Fibroblast of the aortic adventitia (primary cell): ENCODE measurements at regions not wholly inside any gene's neighbourhood (a gene's known extent, or its start where the extent isn't known, plus 50 kb on each side); places are given as distances from the start of the nearest gene placed in this dataset.
A peak's percentile ranks its signal among the peaks of the same experiment; 100 is the strongest.
"Not testable (repeated sequence)": the region's sequence is repeated elsewhere in the genome, so short reads cannot be mapped to it uniquely, and the experiment has no call there.

Experiments used
- DNase-seq: peaks from one replicate; pipeline ENCODE4 v3.0.0-alpha.2; 2010; ENCODE audit warnings: low read depth
- H3K4me3 ChIP-seq: 2 replicates; pipeline ENCODE4 v1.5.1; 2011; ENCODE audit warnings: low read depth, mild to moderate bottlenecking, control low read depth, low read length, moderate library complexity
- TF ChIP-seq, protein P1 (sequence below): IDR thresholded peaks from 2 replicates; pipeline ENCODE4 v1.5.1; 2011; ENCODE audit warnings: mild to moderate bottlenecking, low read length, control low read depth, inconsistent platforms; ENCODE audit not compliant: insufficient read depth

DNA sequence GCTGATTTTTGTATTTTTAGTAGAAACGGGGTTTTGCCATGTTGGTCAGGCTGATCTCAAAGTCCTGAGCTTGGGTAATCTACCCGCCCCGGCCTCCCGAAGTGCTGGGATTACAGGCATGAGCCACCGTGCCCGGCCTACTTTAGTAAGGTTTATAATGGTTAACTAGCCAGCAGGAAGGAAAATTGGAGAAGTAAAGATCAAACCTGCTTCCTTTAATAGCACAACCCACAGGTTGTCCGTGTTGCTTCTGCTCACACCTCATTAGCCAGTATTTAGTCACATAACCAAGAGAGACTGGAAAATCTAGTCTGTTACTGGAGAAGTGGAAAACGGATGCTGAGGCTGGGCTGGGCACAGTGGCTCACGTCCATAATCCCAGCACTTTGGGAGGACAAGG, 51.9 kb upstream of the TBL1XR1 start:
- TF ChIP-seq, protein P1, sequence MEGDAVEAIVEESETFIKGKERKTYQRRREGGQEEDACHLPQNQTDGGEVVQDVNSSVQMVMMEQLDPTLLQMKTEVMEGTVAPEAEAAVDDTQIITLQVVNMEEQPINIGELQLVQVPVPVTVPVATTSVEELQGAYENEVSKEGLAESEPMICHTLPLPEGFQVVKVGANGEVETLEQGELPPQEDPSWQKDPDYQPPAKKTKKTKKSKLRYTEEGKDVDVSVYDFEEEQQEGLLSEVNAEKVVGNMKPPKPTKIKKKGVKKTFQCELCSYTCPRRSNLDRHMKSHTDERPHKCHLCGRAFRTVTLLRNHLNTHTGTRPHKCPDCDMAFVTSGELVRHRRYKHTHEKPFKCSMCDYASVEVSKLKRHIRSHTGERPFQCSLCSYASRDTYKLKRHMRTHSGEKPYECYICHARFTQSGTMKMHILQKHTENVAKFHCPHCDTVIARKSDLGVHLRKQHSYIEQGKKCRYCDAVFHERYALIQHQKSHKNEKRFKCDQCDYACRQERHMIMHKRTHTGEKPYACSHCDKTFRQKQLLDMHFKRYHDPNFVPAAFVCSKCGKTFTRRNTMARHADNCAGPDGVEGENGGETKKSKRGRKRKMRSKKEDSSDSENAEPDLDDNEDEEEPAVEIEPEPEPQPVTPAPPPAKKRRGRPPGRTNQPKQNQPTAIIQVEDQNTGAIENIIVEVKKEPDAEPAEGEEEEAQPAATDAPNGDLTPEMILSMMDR, result no peak
- no peak for DNase-seq
- H3K4me3 ChIP-seq, result no peak overlapping the region

DNA sequence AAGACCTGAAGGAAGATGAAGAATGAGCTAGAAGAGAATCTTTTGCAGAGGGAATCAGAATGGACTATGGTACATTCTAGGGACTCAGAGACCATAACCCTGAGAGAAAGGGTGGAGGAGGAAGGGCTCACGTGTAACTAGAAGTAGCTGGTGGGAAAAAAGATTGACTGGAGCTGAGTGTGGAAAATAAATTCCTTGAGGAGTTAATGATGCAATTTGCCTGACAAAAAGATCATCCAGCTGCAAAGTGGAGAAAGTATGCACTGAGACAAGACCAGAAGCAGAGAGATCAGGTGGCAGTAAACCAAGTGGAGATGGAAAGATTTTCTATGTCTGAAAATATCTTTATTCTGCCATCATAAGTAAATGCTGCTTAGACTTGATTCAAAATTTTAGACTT, 52.9 kb upstream of the TBL1XR1 start:
- DNase-seq, result no peak
- no peak overlapping the region for H3K4me3 ChIP-seq
- TF ChIP-seq, protein P1, result no peak

- no peak overlapping the region for H3K4me3 ChIP-seq
- no peak for DNase-seq
- TF ChIP-seq, protein P1, result no peak
These were observed 54.5 kb upstream of the TBL1XR1 start for GRCh38 chr3:177251755-177252154.

DNA sequence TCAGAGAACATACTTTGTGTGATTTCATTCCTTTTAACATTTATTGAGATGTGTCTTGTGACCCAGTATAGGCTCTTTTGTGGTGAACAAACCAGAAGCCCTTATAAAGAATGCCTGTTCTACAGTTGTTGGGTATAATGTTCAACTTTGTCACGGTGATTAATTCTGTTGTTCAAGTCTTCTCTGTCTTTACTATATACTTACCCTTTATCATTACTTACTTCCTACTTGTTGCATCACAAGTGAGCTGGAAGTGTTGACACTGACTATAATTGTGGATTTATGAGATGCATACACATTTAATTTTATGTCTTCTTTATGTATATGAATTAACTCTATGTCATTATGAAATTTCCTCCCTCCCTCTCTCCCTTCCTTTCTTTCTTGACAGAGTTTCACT, 59.7 kb upstream of the TBL1XR1 start:
- TF ChIP-seq, protein P1, result no peak
- H3K4me3 ChIP-seq, result no peak overlapping the region
- no peak for DNase-seq

DNA sequence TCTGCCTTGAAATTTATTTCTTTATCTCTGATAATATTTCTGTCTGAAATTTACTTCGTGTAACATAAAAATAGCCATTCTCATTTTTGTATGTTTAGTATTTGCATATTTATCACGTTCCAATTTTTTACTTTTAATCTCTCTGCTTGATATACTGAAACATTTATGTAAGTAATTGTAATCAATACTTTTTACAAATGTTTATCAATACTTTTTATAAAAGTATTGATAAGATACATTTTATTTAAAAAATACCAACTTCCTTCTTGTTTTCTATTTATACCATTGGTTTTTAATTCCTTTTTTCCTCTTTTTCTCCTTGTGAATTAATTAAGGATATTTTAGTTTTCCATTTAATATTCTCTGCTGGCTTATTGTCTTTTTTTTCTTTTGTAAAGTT, 60.3 kb upstream of the TBL1XR1 start:
- TF ChIP-seq, protein P1, result no peak
- no peak overlapping the region for H3K4me3 ChIP-seq
- no peak for DNase-seq

DNA sequence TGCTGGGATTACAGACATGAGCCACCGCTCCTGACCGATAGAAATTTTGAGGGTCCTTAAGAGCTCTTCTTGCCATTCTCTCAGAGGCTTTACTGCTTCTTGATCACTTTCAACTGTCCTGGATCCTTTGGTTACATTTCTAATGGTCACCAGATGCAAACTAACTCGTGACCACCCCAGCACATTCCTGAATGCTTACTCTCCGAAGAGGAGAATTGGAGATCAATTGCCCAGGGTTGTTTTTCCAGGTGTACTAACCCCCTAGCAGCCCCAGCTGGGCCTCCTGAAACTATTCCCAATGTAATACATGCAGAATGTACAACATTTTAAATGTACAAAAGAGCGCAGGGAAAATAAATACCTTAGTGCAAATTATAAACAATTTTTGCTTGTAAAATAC, 65.1 kb upstream of the TBL1XR1 start:
- no peak overlapping the region for H3K4me3 ChIP-seq
- no peak for DNase-seq
- TF ChIP-seq, protein P1, result no peak

DNA sequence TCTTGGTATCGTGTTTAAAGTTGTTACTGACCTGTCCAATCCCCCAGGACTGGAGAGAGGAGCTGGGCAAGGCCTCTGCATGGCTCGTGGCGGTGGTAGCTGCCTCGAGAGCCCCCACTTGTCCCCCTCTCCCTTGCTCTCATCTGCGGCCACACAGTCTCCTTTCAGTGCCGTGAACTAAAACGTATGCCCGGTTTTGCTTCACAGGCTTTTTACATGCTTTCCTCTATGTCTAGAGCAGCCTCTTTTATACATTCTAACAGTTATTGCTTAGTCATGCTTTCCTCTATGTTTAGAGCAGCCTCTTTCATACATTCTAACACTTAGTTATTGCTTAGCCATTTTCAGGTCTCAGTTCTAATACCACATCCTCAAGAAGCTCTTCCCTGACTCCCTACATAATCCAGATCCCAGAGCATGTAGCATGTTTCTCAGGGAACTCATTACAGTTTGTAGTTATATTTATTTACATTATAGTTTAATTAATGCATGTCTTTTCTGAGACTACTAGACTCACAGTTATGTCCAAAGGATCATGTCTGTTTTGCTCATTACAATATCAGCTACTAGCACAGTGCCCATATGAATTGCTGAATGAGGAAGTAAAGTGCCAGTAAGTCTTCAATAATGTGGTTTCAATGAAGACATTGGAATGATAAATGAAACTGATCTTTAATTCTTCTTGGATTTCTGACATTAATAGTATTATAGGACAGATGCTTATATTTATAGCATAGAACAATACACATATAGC, 66.5 kb upstream of the TBL1XR1 start:
- no peak overlapping the region for H3K4me3 ChIP-seq
- DNase-seq, result peak; percentile 53
- TF ChIP-seq, protein P1, result no peak

GRCh38 chr3:177271811-177272501, 74.7 kb upstream of the TBL1XR1 start:
- not testable (repeated sequence) for H3K4me3 ChIP-seq, DNase-seq
